HG02623 (cell line): ENCODE measurements at regions not wholly inside any gene's neighbourhood (a gene's known extent, or its start where the extent isn't known, plus 50 kb on each side); places are given as distances from the start of the nearest gene placed in this dataset.
"Not testable (repeated sequence)": the region's sequence is repeated elsewhere in the genome, so short reads cannot be mapped to it uniquely, and the experiment has no call there.

ENCODE experiments used
- ATAC-seq: cut with Tn5 transposase; IDR thresholded peaks from one replicate; pipeline ENCODE4 v1.9.1; 2021; ENCODE audit warnings: moderate library complexity; ENCODE audit not compliant: unreplicated experiment

- no peak for ATAC-seq
Observed at GRCh38 chr14:105941226-105942166, 415.1 kb downstream of the TMEM121 start.

DNA sequence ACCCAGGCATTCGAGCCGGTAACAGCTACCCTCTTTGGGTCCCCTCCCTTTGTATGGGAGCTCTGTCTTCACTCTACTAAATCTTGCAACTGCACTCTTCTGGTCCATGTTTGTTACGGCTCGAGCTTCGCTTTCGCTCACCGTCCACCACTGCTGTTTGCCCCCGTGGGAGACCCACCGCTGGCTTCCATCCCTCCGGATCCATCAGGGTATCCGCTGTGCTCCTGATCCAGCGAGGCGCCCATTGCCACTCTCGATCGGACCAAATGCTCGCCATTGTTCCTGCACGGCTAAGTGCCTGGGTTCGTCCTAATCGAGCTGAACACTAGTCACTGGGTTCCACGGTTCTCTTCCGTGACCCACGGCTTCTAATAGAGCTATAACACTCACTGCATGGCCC, 416.3 kb downstream of the TMEM121 start:
- ATAC-seq = not testable (repeated sequence)

GRCh38 chr14:105943973-105944602, 417.7 kb downstream of the TMEM121 start:
- ATAC-seq = no peak

DNA sequence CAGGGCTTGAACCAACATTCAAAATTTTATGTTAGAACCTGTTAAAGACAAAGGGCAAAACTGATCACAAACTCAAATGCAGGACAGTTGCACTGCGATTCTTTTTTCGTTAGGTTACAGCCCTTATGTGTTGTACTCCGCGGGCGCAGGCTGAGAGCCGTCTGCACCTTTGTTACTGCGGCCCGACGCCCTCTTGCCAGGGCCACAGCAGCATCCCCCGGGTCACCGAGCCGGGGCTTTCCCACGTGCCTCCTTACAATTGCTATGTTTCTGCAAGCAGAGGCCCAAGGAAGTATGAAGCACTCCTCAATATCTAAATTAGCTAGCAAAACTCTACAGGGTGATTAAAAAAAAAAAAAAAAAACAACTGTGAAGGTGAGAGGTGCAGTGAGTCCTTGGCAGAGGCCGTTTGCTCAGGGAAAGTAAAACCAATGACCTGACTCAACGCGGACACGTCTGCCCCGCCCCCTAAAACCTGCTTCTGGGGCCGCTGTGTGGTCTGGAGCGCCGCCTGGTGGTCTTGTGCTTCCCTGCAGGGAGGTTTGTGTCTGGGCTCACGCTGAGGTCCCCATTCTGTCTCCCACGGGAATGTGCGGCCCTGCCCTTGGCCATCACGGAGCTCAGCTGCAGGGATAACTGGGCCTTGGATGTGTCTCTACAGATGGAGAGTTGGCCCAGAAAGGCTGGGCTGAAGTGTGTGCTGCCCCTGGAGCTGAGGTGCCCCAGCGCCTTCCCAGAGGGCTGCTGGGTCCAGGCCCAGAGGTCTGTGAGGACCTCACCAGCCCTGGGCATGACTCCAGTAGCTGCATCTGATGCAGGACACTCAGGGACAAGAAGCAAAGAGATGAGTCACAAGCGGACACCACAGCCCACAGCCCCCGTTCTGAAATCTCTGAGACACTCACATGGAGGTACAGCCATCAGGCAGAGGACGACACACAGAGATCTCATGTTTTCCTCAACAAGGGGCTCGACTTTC, 418.5 kb downstream of the TMEM121 start:
- ATAC-seq = no peak

GRCh38 chr14:105945896-105946295, 419.5 kb downstream of the TMEM121 start:
- no peak for ATAC-seq

DNA sequence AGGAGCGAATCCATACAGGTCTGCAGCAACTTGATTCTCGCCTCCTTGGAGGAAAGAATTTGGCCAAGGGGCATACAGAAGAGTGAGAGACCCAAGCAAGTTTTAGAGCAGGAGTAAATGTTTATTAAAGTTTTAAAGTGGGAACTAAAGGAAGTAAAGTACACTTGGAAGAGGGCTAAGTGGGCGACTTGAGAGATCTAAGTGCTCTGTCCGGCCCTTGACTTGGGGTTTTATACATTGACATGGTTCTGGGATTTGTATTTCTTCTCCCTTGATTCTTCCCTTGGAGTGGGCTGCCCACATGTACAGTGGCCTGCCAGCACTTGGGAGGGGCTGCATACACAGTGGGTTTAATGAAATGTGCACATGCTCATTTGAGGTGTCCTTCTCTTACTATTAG, 421.2 kb downstream of the TMEM121 start:
- no peak for ATAC-seq

DNA sequence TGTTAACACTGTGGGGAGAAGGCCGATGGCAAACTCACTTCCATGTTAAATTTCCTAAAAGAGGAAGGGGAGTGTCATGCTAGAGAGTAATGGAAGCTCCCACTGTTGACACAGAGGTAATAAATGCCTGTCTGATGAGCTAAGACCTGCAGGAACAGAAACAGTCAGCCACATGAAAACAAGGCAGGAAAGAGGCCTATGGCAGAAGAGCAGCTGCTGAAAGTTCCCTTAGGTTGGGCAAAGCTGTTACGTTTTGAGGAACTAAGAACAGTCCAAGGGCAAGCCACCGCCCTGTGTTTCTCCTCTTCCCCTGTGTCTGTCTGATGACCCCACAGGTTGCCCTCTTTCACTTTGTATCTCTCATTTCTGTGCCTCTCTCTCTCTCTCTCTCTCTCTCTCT, 422.6 kb downstream of the TMEM121 start:
- ATAC-seq = not testable (repeated sequence)

- ATAC-seq = not testable (repeated sequence)
Observed at GRCh38 chr14:105950364-105950892, 424.0 kb downstream of the TMEM121 start.

DNA sequence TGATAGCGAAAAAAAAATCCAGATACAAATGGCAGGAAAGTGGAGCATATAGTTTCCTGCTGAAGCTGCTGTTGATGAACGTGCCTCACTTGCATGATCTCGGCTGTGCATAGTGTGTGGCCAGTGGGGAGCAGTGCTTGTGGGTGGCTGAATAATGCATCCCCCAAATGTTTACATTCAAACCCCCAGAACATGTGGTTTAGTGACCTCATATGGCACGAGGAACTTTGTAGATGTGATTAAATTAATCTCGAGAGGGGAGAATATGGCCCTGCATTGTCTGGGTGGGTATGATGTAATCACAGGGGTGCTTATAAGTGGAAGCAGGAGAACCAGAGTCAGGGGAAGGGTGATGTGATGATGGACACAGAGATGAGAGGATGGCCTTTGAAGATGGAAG, 425.0 kb downstream of the TMEM121 start:
- ATAC-seq = no peak

DNA sequence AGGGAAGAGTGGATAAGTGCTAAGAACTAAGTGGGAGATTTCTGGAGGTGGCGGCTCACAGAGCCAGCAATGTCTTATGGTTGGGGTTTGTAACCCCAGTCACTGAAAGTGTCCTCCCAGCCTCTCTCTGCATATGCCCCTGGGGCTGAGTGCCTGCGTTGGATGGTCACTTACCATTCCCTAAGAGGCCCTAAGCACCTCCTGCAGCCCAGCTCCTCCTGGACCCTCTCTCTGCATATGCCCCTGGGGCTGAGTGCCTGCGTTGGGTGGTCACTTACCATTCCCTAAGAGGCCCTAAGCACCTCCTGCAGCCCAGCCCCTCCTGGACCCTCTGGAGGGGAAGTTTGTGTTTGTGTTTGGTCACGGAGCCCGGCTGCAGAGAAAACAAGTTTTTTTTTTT, 425.8 kb downstream of the TMEM121 start:
- no peak for ATAC-seq

- ATAC-seq = no peak
Observed at GRCh38 chr14:105952826-105953225, 426.4 kb downstream of the TMEM121 start.

- ATAC-seq = not testable (repeated sequence)
Observed at GRCh38 chr14:105961625-105962024, 435.2 kb downstream of the TMEM121 start.

DNA sequence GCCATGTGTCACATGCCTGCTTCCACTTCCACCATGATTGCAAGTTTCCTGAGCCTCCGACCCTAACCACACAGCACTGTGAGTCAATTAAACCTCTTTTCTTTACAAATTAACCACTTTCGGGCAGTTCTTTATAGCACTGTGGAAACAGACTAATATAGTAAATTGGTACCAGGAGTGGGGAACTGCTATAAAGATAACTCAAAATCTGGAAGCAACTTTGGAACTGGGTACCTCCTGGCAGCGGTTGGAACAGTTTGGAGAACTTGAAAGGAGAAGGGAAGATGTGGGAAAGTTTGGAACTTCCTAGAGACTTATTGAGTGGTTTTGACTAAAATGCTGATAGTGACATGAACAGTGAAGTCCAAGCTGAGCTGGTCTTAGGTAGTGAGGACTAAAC, 436.1 kb downstream of the TMEM121 start:
- ATAC-seq = no peak

DNA sequence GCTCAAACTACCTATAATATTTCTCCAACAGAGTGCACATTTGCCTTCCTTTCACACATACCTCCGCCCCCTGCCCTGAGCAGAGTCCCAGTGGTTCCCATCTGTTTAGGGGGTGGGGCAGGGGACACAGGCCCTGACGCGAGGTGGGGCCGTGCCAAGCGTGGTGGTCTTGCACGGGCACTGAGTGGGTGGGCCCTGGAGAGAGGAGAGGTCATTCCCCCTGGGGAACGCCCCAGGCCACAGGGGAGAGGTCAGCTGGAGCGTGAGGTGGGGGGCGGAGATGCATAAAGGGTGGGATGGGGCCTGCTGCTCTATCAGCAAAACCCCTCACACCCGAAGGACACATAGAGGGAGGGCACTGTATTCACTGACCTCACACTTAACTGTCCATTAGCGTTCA, 441.9 kb downstream of the TMEM121 start:
- ATAC-seq = no peak

DNA sequence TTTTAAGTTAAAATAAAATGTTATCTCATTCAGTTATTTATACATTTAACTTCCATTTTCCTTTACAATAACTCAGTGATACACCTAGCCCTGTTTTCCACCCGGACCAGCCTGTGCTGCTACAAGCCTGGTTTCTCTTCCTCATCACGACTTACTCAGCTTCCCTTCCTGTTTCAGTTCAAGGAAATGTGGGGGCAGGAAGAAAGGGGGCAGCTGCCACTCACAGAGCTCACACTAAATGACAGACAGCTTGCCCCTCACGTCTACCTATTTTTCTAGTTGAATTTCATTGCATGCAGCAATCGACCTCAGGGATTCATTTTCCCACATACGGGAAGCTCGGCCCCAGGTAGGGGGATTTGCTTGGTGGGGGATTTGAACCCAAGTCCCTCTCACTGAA, 442.6 kb downstream of the TMEM121 start:
- ATAC-seq = not testable (repeated sequence)

- ATAC-seq = not testable (repeated sequence)
Observed at GRCh38 chr14:105970821-105971220, 444.4 kb downstream of the TMEM121 start.

DNA sequence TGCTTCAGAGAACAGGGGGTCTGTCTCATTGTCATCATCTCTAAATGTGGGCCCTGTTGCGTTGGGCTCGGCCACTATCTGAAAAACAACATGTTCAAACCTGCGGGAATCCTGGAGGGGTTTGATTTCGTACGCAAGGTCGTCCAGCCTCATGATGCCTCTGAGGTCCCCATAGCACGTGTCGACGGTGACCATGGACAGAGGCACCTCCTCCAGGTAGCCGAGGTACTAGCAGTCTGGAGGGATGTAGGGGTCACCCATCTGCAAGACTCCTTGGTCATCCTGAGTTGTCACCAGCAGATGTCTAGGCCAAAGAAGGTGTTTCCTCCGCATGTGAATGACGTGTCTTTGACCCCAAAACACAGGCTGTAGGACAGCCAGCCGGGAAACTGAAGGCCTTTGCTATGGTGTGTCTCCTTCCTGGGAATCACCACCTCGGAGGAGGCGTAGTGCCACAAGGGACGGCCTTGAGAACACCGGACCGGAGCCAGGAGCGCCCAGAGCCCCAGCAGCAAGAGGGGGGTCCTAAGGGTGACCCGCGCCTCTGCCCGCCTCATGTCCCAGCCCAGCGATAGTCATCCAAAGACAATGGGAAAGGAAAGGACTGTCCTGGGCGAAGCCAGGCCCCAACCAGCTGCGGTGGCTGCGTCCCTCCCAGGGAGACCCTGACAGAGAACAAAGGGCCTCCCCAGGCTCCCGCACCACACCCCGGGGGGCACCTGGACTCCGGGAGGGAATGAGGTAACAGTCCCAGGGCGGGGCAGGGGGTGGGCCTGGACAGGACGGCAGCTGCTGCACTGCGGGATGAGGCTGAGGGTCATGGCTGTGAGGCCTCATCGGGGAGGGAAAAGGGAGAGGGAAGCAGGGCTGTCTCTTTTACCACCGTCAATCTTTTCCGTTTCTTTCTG, 445.5 kb downstream of the TMEM121 start:
- no peak for ATAC-seq

- ATAC-seq = no peak
Observed at GRCh38 chr14:105974902-105975301, 448.5 kb downstream of the TMEM121 start.

GRCh38 chr14:105978618-105979295, 452.4 kb downstream of the TMEM121 start:
- ATAC-seq = no peak
